Endothelial cell of umbilical vein (primary cell): ENCODE measurements at regions not wholly inside any gene's neighbourhood (a gene's known extent, or its start where the extent isn't known, plus 50 kb on each side); places are given as distances from the start of the nearest gene placed in this dataset.

Source experiments
- BruUV-seq: library from RNA; stranded (reverse); fragments of 400-500 nt; replicated peaks from 2 replicates; lab custom pipeline; 2021; lab: Mats Ljungman, UMichigan
- CTCF ChIA-PET: fragments of 300-600, 350-600 bp; sonication (Branson Sonifier 250); formaldehyde crosslinking; loops from one replicate; lab custom pipeline; 2021; ENCODE audit warnings: antibody characterized with exemption, inconsistent platforms; lab: Charles Lee
- POLR2A ChIA-PET: fragments of 300-600, 350-600 bp; sonication (Branson Sonifier 250); formaldehyde crosslinking; loops from one replicate; lab custom pipeline; 2021; ENCODE audit warnings: antibody characterized with exemption, inconsistent platforms; lab: Charles Lee
- DNase-seq: peaks from one replicate; pipeline ENCODE4 v3.0.0-alpha.2; 2011; ENCODE audit warnings: low read depth, low spot score
- FAIRE-seq: peaks from 2 replicates; lab custom pipeline; 2011; peaks lifted over from hg19 to GRCh38; lab: Jason Lieb, UNC
- H2AFZ ChIP-seq: 2 replicates; pipeline ENCODE4 v1.6.0; 2012; ENCODE audit warnings: low read depth, low read length, control low read depth, inconsistent platforms
- H3K27ac ChIP-seq: 2 replicates; pipeline ENCODE4 v1.5.1; 2011; ENCODE audit warnings: low read depth, mild to moderate bottlenecking, control low read depth, low read length, moderate library complexity; ENCODE audit not compliant: insufficient read depth
- H3K27me3 ChIP-seq, 2 experiments: 2 replicates each; pipeline versions ENCODE4 v1.6.0 to v1.6.1; 2011; ENCODE audit warnings: low read length in 2 of 2, mixed read lengths in 1 of 2; ENCODE audit not compliant: control insufficient read depth in 2 of 2, insufficient read depth in 2 of 2
- H3K36me3 ChIP-seq, 2 experiments: 2 replicates in 1 of 2; 3 replicates in 1 of 2; pipeline ENCODE4 v1.5.1; 2011; ENCODE audit warnings: low read length in 2 of 2, mild to moderate bottlenecking in 1 of 2, moderate library complexity in 1 of 2; ENCODE audit not compliant: control insufficient read depth in 2 of 2, insufficient read depth in 2 of 2; ENCODE audit errors: extremely low read depth in 1 of 2
- H3K4me1 ChIP-seq: 3 replicates; pipeline ENCODE4 v1.5.1; 2011; ENCODE audit warnings: mild to moderate bottlenecking, low read length; ENCODE audit not compliant: control insufficient read depth, insufficient read depth; ENCODE audit errors: extremely low read depth
- H3K4me2 ChIP-seq: 2 replicates; pipeline ENCODE4 v1.6.1; 2011; ENCODE audit warnings: low read length, control low read depth, mixed read lengths; ENCODE audit not compliant: insufficient read depth
- H3K4me3 ChIP-seq, 3 experiments: fragments of 200-600 bp in 1 of 3; sonication (generic), shearing (Covaris generic) in 1 of 3; replicated peaks in 1 of 3; 2 replicates each; pipeline ENCODE4 v1.5.1; 2011 to 2016; ENCODE audit warnings: control low read depth in 3 of 3, low read length in 3 of 3, mild to moderate bottlenecking in 2 of 3, inconsistent platforms in 1 of 3, low read depth in 1 of 3, moderate library complexity in 1 of 3; ENCODE audit not compliant: insufficient read depth in 1 of 3
- H3K79me2 ChIP-seq: 2 replicates; pipeline ENCODE4 v1.6.0; 2012; ENCODE audit warnings: low read length, inconsistent platforms; ENCODE audit not compliant: control insufficient read depth, insufficient read depth
- H3K9ac ChIP-seq: replicated peaks from 2 replicates; pipeline ENCODE3; 2011; ENCODE audit warnings: low read length, control low read depth; ENCODE audit not compliant: insufficient read depth; ENCODE audit errors: extremely low read depth
- H3K9me1 ChIP-seq: replicated peaks from 3 replicates; pipeline ENCODE4 v1.6.0; 2011; ENCODE audit warnings: mild to moderate bottlenecking, low read length; ENCODE audit not compliant: control insufficient read depth, insufficient read depth; ENCODE audit errors: extremely low read depth
- H3K9me3 ChIP-seq: replicated peaks from 2 replicates; pipeline ENCODE4 v1.5.1; 2012; ENCODE audit warnings: low read length, inconsistent platforms; ENCODE audit not compliant: control insufficient read depth, insufficient read depth
- H4K20me1 ChIP-seq: replicated peaks from 2 replicates; pipeline ENCODE3; 2011; ENCODE audit warnings: mild to moderate bottlenecking, low read length; ENCODE audit not compliant: control insufficient read depth, insufficient read depth; ENCODE audit errors: extremely low read depth
- CTCF ChIP-seq, 2 donors: IDR thresholded peaks; 1 replicate in 1 of 2; 2 replicates in 1 of 2; pipeline ENCODE4 v1.5.1; 2011; ENCODE audit warnings: low read length in 2 of 2, mild to moderate bottlenecking in 2 of 2, moderate library complexity in 2 of 2, control low read depth in 1 of 2, inconsistent platforms in 1 of 2, low read depth in 1 of 2; ENCODE audit not compliant: insufficient read depth in 1 of 2; ENCODE audit errors: extremely low read depth in 1 of 2
- JUN ChIP-seq: IDR thresholded peaks from 2 replicates; pipeline ENCODE4 v1.6.1; 2011; ENCODE audit warnings: borderline replicate concordance, low read depth; ENCODE audit not compliant: insufficient read length, insufficient read depth
- MYC ChIP-seq: IDR thresholded peaks from one replicate; pipeline ENCODE4 v1.6.1; 2011; ENCODE audit warnings: mild to moderate bottlenecking, low read depth, low read length
- dilution Hi-C: fragments of 300-500 bp; cut with MboI; formaldehyde crosslinking; loops from one replicate; pipeline ENCODE4 v1.15.0; 2019; ENCODE audit warnings: low sequenced_read_pairs; ENCODE audit not compliant: extremely low pct_ligation_motif_present
- intact Hi-C: fragments of 100-400 bp; cut with micrococcal nuclease; formaldehyde crosslinking; loops from one replicate; pipeline ENCODE4 v1.10.0; 2022

- FAIRE-seq = no peak
- DNase-seq = no peak
- H3K9me1 ChIP-seq = no peaks in the 10 kb centered on the region
- no peaks in the 10 kb centered on the region for H3K4me1 ChIP-seq
- no peaks in the 10 kb centered on the region for H3K9me3 ChIP-seq
- no peak overlapping the region for H3K9ac ChIP-seq
- no TSS peak for BruUV-seq
- ChIA-PET CTCF (no interaction called here), POLR2A (no interaction called here)
- no peak for TF ChIP-seq MYC
- no peaks in the 10 kb centered on the region for H3K36me3 ChIP-seq
- no peaks in the 10 kb centered on the region for H3K79me2 ChIP-seq
- intact Hi-C loops (no loop called here), dilution Hi-C loops (no loop called here)
- no peak overlapping the region for H3K4me2 ChIP-seq
- no peaks in the 10 kb centered on the region for H4K20me1 ChIP-seq
- H3K27ac ChIP-seq = no peak overlapping the region
- no peak overlapping the region for H2AFZ ChIP-seq
- no peaks in the 10 kb centered on the region for H3K27me3 ChIP-seq
- H3K4me3 ChIP-seq = no peak overlapping the region
Measured at GRCh38 chr4:164224871-164225270, 529.1 kb upstream of the SMIM31 start.

- no peaks in the 10 kb centered on the region for H4K20me1 ChIP-seq
- no peaks in the 10 kb centered on the region for H3K27me3 ChIP-seq
- intact Hi-C loops (no loop called here), dilution Hi-C loops (no loop called here)
- FAIRE-seq (no peak), DNase-seq (no peak)
- no peaks in the 10 kb centered on the region for H3K36me3 ChIP-seq
- H3K4me1 ChIP-seq = no peaks in the 10 kb centered on the region
- no peaks in the 10 kb centered on the region for H3K9me1 ChIP-seq
- no peaks in the 10 kb centered on the region for H3K79me2 ChIP-seq
- no TSS peak for BruUV-seq
- no peak overlapping the region for H3K4me2 ChIP-seq
- no peak overlapping the region for H3K27ac ChIP-seq
- H2AFZ ChIP-seq = no peak overlapping the region
- POLR2A ChIA-PET = no interaction called here
- no peak overlapping the region for H3K4me3 ChIP-seq
- H3K9me3 ChIP-seq = no peaks in the 10 kb centered on the region
- no peak for TF ChIP-seq CTCF (IDR thresholded peaks at IDR 0.05; ENCODE audit: extremely low read depth in 1 of 2, insufficient read depth in 1 of 2, low read depth in 1 of 2, low read length in 2 of 2)
- TF ChIP-seq JUN = no peak
- no peak overlapping the region for H3K9ac ChIP-seq
- CTCF ChIA-PET = no interaction called here
Measured at GRCh38 chr4:164229255-164229654, 524.7 kb upstream of the SMIM31 start.
